GM12872 (cell line): ENCODE measurements at regions not wholly inside any gene's neighbourhood (a gene's known extent, or its start where the extent isn't known, plus 50 kb on each side); places are given as distances from the start of the nearest gene placed in this dataset.

Source experiments
- CTCF ChIP-seq: IDR thresholded peaks from 3 replicates; pipeline ENCODE4 v1.5.1; 2011; ENCODE audit warnings: low read depth, mild to moderate bottlenecking, low read length, moderate library complexity; ENCODE audit not compliant: insufficient read depth

GRCh38 chr9:105958587-105958986 lies 264.2 kb downstream of the TMEM38B start:
- no peak for TF ChIP-seq CTCF

GRCh38 chr9:105959531-105959930 lies 265.2 kb downstream of the TMEM38B start:
- TF ChIP-seq CTCF = no peak

GRCh38 chr9:105963343-105964099 lies 269.2 kb downstream of the TMEM38B start:
- TF ChIP-seq CTCF = no peak

- no peak for TF ChIP-seq CTCF
Measured at GRCh38 chr9:105964156-105964555, 269.8 kb downstream of the TMEM38B start.

GRCh38 chr9:105966834-105967233 lies 272.5 kb downstream of the TMEM38B start:
- TF ChIP-seq CTCF = no peak

GRCh38 chr9:105967248-105967647 lies 272.9 kb downstream of the TMEM38B start:
- TF ChIP-seq CTCF = no peak

- no peak for TF ChIP-seq CTCF
Measured at GRCh38 chr9:105967797-105968196, 273.5 kb downstream of the TMEM38B start.
